Right cardiac atrium (tissue), 5 donors: ENCODE measurements at regions not wholly inside any gene's neighbourhood (a gene's known extent, or its start where the extent isn't known, plus 50 kb on each side); places are given as distances from the start of the nearest gene placed in this dataset.

Source experiments
- ATAC-seq, 2 donors: fragments of 200-7000 bp; cut with Tn5 transposase; one replicate each; pipeline versions ENCODE4 v1.8.0 to v1.9.1; 2020; ENCODE audit warnings: moderate library complexity in 2 of 2, mild to moderate bottlenecking in 1 of 2
- DNase-seq, 3 donors: peaks; one replicate each; pipeline ENCODE4 v3.0.0-alpha.2; 2020
- H3K27ac ChIP-seq: one replicate; pipeline ENCODE4 v1.5.1; 2013; ENCODE audit warnings: mild to moderate bottlenecking, low read length, control low read depth, moderate library complexity
- H3K27me3 ChIP-seq: one replicate; pipeline ENCODE4 v1.6.1; 2013; ENCODE audit not compliant: control insufficient read depth, insufficient read depth
- H3K4me1 ChIP-seq: one replicate; pipeline ENCODE4 v1.6.1; 2013; ENCODE audit warnings: low read length; ENCODE audit not compliant: control insufficient read depth, insufficient read depth
- H3K4me3 ChIP-seq: one replicate; pipeline ENCODE4 v1.5.1; 2013; ENCODE audit warnings: low read length, control low read depth
- H3K9me3 ChIP-seq: one replicate; pipeline ENCODE4 v1.6.1; 2013; ENCODE audit warnings: low read length; ENCODE audit not compliant: control insufficient read depth
- WGBS: extraction: QIAGEN DNeasy Blood & Tissue Kit; methylation state at CpG from one replicate; pipeline ENCODE4 v1.1.7; 2013; 5-methylcytosine and 5-hydroxymethylcytosine counted together
- intact Hi-C, 4 donors: fragments of 100-400 bp; cut with DNase I; formaldehyde crosslinking; loops; one replicate each; pipeline versions ENCODE4 v1.11.0 to v1.14.0; 2022 to 2023
- donor health status: healthy with polysubstance abuse.
- donor health status: DM: no; HTN: yes; CAD: no.
- donor health status: DM: no; HTN: no; CAD: no.
- donor health status: DM: no; HTN: yes; CAD: no; lungs with severe emphysema.
- donor health status: DM: yes; HTN: yes; CAD: no.

DNA sequence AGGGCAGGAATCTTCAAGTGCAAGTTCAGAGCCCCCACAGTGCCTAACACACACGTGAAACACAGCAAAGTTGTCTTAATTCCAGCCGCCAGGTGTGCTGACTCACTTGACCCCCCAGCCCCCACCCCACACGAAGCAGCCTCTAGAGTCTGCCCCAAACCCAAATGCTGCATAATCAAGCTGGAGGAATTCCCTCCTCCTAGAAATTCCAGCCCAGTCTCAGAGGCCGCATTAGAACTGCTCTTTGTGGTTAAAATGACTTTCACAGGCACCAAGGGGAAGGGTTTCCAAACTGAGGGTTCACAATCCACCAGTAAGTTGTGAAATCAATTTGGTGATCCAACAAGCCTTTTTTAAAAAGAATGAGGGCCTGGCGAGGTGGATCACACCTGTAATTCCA lies 67.0 kb upstream of the PLXNA4 start:
- no peaks in the 10 kb centered on the region for H3K4me1 ChIP-seq
- 64% methylated on average over 5 of the region's 5 CpGs for WGBS
- no peaks in the 10 kb centered on the region for H3K9me3 ChIP-seq
- intact Hi-C loops: no loop called here
- no peak for ATAC-seq
- no peak for DNase-seq
- no peak overlapping the region for H3K27ac ChIP-seq
- H3K27me3 ChIP-seq: no peaks in the 10 kb centered on the region
- H3K4me3 ChIP-seq: no peak overlapping the region

DNA sequence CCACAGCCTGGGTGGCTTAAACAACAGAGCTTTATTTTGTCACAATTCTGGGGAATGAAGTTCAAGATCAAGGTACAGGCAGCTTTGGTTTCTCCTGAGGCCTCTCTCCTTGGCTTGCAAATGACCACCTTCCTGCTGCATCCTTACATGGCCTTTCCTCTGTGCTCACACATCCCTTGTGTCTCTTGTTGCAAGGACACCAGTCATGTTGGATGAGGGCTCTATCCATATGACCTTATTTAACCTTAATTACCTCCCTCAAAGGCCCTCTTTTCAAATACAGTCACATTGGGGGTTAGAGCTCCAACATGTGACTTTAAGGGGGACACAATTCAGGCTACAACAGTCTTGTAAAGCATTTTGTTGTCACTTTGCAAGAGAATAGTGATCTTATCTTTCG lies 65.0 kb upstream of the PLXNA4 start:
- intact Hi-C loops: no loop called here
- 96% methylated on average over 1 of the region's 1 CpG for WGBS
- Histone ChIP-seq H3K27me3 (no peaks in the 10 kb centered on the region), H3K9me3 (no peaks in the 10 kb centered on the region), H3K4me1 (no peaks in the 10 kb centered on the region), H3K27ac (no peak overlapping the region), H3K4me3 (no peak overlapping the region)
- ATAC-seq (no peak), DNase-seq (no peak)

DNA sequence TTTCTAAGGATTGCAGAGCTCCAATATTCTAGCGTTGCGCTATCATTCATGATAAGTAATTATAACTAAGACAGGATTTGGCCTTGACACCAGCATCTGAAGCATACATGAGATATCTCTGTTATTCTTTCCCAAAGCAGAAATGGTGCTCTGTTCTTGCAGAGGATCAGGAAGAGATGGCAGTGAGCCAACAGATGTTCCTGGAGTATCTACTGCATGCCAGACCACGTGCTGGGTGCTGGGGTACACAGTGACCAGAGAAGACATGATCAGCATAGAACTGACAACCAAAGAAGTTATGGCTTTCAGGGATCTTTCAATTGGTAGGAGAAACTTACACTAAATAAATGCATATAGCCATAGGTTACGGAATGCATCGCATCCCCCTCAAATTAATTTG lies 63.7 kb upstream of the PLXNA4 start:
- no peaks in the 10 kb centered on the region for H3K4me1 ChIP-seq
- no peak overlapping the region for H3K4me3 ChIP-seq
- H3K27me3 ChIP-seq: no peaks in the 10 kb centered on the region
- 66% methylated on average over 5 of the region's 5 CpGs for WGBS
- no peak overlapping the region for H3K27ac ChIP-seq
- no peaks in the 10 kb centered on the region for H3K9me3 ChIP-seq
- intact Hi-C loops: no loop called here
- ATAC-seq (no peak), DNase-seq (no peak)

DNA sequence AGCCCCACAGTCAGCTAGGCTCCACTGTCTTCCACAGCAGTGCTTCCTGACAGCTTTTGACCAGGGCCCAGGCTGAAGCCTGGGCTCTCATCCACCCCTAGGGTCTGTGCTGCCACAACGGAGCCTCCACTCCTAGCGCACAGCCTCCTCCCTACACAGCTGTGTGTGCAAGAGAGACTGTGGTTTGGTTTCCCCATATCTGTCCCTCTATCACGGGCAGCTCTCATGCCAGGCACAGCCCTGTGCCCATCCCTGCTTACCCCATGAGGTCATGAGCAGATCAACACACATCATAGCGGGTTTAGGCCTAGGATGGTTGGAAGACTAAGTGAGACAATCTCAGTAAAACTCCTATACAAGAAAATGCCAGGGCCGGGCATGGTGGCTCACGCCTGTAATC lies 61.7 kb upstream of the PLXNA4 start:
- no peak overlapping the region for H3K4me3 ChIP-seq
- intact Hi-C loops: no loop called here
- ATAC-seq (no peak), DNase-seq (no peak)
- H3K4me1 ChIP-seq: no peaks in the 10 kb centered on the region
- no peaks in the 10 kb centered on the region for H3K27me3 ChIP-seq
- no peak overlapping the region for H3K27ac ChIP-seq
- H3K9me3 ChIP-seq: no peaks in the 10 kb centered on the region
- 89% methylated on average over 6 of the region's 6 CpGs for WGBS

DNA sequence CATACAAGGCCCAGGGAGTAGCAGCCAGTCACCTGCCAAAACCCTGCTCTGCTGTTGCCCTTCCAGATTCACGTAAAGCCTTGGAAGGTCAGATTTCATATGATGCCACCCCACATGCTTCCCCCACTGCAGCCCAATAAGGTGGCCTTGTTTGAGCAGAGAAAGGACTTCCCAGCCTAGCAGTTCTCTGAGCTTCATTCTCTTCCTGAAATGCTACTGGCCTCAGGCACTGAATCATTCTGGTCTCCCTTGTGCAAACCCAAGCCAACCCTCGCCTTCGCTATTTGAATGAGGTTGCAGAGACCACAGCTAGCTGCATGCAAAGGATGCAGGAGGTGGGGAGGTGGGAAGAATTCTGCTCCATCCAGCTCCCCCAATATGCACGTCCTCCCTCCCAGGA lies 60.3 kb upstream of the PLXNA4 start:
- ATAC-seq: no peak
- Histone ChIP-seq H3K4me3 (no peak overlapping the region), H3K27ac (no peak overlapping the region), H3K27me3 (no peaks in the 10 kb centered on the region), H3K4me1 (no peaks in the 10 kb centered on the region), H3K9me3 (no peaks in the 10 kb centered on the region)
- intact Hi-C loops: no loop called here
- no peak for DNase-seq
- 73% methylated on average over 4 of the region's 4 CpGs for WGBS

DNA sequence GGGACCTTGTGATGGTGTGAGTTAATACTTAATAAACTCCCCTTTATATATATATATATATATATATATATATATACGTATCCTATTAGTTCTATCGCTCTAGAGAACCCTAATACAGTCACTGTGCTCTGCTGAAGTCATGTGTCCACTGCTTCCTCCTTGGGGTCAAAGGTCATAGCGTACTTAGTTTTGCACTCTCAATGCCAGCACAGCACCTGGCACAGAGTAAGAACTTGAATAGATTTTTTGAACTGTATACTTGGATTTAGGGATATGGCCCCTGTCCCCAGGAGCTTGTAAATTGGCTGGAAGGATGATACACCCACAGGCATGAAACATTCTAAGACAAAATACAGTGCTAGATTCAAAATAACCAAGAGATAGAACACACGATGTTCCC lies 58.9 kb upstream of the PLXNA4 start:
- WGBS: 88% methylated on average over 4 of the region's 4 CpGs
- DNase-seq (no peak), ATAC-seq (no peak)
- no peak overlapping the region for H3K4me3 ChIP-seq
- intact Hi-C loops: no loop called here
- no peaks in the 10 kb centered on the region for H3K27me3 ChIP-seq
- H3K4me1 ChIP-seq: no peaks in the 10 kb centered on the region
- no peaks in the 10 kb centered on the region for H3K9me3 ChIP-seq
- no peak overlapping the region for H3K27ac ChIP-seq

DNA sequence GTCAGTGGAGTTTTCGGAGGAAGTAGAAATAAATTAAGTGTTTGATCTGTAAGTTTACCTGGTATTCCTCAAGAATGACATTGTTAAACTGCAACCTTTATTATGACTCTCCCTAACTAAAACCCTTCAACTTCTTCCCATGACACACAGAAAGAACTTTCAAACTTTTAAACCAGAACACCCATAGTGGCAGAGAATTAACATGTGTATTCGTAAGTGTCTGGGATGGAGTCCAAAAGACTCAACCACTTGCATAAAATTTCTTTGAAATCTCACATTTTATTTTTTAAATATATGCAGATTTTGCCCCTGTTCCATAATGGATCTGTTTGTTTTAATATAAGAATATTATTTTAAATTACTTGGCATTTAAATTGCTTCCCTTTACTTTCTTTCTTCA lies 54.6 kb upstream of the PLXNA4 start:
- no peak for DNase-seq
- no peak overlapping the region for H3K4me3 ChIP-seq
- no peak overlapping the region for H3K27ac ChIP-seq
- no peaks in the 10 kb centered on the region for H3K4me1 ChIP-seq
- intact Hi-C loops: no loop called here
- 87% methylated on average over 2 of the region's 2 CpGs for WGBS
- no peaks in the 10 kb centered on the region for H3K9me3 ChIP-seq
- no peaks in the 10 kb centered on the region for H3K27me3 ChIP-seq
- ATAC-seq: no peak
